ENCODE measurements at regions not wholly inside any gene's neighbourhood (a gene's known extent, or its start where the extent isn't known, plus 50 kb on each side); places are given as distances from the start of the nearest gene placed in this dataset.
A peak's percentile ranks its signal among the peaks of the same experiment; 100 is the strongest.

DNA sequence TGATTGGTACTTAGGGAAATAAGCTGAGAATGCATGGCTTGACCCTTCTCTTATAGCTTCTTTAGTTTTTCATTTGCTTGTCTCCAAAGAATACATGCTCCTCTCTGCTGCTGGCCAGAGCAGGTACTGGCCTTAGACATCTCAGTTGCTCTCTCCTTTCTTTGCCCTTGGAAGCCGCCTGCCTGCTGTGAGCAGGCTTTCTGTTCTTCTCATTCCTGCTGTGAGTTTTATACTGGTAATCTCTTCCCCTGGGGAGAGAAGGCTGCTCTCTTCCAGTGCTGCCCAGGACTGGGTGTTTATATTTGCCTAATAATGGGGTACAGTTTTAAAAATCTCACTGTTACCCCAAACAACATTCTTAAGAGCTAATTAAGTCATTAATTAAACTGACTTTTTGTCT lies 323.5 kb upstream of the LRRC7 start:
- no peak for DNase-seq
- ATAC-seq = no peak

DNA sequence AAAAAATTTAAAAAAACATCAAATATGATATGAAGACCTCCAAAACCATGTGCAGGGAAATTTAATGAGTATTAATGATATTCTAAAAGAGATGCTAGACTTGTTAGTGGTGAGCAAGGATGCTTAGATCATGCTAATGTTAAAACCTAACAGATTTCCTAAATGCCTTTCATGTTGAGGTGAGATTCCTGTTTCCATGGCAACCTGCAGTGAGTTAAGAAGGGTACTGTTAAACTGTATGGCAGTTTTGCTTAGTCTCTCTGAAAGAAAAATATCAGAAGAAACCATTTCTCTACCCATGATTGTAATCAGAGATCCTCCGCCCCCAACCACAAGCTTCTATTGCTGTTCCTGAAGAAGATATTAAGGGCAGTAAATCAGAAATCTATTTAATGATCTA lies 321.6 kb upstream of the LRRC7 start:
- ATAC-seq = no peak
- no peak for DNase-seq

DNA sequence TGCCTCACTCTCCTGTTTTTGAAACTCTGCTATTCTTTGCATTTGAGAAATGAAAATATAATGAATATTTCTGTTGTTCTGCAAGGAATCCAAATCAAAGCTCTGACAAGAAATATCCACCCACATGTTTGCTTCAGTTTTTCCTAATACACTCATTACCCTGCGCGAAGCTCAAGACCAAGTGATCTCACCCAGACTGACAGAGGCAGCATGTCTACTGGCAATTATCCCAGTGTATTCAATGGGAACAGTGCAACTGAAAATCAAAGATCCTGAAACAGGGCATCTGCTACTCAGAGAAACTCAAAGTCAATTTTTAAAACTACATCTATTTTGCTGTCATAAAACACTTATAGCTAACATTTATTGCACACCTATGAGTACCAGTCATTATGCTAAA lies 321.0 kb upstream of the LRRC7 start:
- ATAC-seq = no peak
- no peak for DNase-seq

DNA sequence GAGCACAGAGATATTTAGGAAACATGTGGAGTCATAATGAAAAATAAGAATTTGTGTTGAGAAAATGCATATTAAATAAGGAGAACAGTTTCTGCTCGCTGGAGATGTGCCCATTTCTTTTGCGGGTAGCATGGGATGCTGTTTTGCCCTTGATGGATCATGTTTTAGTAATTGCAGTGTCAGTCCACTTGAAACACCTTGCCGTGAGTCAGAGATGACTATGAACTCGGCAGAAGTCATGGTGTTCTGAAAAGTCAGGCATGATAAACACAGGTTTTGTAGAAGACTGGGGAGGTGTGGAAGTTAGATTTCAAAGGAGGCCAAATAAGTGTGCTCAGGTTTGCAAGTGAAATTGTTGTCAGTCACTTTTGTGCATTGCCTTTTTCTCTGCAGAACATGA lies 315.0 kb upstream of the LRRC7 start:
- no peak for ATAC-seq
- no peak for DNase-seq

DNA sequence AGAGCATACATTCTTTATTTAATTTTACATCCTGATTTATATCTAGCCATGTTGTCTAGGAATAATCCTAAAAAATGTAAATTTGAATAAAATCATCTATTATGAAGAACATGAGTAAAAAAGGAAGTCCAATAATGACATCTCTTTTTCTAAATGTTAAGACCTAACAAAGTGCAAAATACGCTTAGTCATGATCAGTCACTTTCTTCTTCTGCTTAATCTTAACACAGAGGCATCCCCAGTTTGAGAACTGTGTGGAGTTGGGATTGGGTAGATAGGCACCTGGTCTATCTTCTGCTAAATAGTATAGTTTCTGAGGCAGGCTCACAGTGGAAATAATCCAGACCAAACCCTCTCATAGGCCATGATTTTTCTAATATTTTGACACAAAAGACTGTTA lies 311.7 kb upstream of the LRRC7 start:
- ATAC-seq = no peak
- no peak for DNase-seq

DNA sequence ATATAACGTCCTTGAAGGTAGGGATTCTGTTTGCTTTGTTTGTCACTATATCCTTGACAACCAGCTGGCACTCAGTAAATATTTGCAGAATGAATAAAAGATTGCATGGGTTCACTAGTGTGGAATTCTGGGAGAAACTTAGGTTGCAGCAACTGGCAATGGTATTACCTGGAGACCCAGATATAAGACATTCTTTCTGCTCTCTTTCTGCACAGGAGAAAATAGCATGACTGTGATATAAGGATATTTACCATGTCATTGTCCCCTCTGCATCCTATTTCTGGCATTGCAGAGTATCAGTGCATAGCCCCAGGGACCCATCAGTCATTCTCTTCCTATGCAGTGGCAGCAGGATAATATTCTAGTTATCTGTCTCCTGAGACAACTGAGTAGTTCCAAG lies 308.9 kb upstream of the LRRC7 start:
- ATAC-seq = no peak
- no peak for DNase-seq

DNA sequence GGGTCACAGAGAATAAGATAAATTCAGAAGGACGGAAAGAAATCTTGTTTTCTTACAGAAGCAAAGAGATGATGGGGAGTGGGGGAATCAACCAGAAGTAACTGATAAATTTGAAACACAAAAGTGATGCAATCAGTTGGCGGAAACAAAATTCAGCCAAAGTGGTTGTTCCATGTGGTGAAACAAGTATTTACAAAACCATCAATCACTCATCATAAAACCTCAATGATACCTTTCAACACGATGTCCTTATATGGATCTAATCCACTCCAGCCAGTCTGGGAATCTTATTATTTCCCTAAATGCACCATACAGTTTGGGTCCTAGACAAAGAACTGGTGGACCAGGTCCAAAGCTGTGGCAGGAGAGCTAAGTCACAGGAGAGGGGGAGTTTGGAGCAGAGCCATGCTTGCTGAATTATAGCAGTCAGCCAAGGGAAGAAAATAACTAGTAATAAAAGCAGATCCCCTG lies 303.8 kb upstream of the LRRC7 start:
- no peak for DNase-seq
- ATAC-seq = no peak

DNA sequence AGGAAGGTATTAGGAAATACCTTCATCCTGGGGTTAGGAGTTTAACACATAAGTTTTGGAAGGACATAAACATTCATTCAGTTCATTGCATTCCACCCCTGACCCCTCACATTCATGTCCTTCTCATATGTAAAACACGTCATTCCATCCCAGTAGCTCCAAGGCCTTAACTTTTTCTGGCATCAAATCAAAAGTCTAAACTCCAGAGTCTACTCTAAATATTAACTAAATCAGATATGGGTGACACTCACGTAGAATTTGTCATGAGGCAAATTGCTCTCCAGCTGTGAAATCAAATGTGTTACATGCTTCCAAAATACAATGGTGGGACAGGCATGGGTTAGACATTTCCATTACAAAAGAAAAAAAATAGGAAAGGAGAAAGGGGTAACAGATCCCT lies 298.2 kb upstream of the LRRC7 start:
- DNase-seq = no peak
- ATAC-seq = no peak

DNA sequence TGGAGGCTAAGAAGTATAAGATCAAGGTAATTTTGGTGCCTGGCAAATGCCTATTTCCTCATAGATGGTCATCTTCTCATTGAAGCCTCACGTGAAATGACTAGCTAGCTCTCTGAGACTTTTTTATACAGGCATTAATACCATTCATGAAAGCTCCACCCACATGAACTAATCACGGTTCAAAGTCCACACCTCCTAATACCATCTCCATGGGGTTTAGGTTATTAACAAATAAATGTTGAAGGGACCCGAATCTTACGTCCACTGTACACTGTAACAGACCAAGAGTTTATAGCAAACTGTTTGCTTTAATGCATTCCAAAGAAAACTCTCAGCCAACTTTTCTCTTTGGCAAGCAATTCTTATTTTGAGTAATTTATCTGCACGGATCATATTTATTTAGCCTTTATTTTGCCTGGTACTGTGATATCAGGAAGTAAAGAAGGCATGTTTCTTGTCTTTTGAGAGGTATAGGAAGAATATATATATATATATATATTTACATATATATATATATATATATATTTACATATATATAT lies 296.1 kb upstream of the LRRC7 start:
- DNase-seq = no peak
- no peak for ATAC-seq

DNA sequence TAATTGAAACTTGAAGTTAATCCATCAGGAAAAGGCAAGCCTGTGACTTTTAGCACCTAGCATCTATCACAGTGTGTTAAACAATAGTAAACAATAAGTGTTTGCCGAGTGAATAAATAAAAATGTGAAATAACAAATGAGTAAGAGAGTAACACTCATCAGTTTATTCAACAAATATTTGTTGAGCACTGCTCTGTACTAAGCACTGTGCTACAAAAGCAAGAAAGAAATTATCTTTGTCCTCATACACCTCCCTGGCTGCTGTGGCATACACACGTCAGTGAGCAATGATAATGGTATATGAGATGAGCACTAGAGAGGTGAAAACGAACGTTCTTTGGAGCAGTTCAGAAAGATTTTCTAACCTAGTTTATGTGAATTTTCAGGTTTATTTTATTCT lies 295.0 kb upstream of the LRRC7 start:
- DNase-seq = no peak
- no peak for ATAC-seq

DNA sequence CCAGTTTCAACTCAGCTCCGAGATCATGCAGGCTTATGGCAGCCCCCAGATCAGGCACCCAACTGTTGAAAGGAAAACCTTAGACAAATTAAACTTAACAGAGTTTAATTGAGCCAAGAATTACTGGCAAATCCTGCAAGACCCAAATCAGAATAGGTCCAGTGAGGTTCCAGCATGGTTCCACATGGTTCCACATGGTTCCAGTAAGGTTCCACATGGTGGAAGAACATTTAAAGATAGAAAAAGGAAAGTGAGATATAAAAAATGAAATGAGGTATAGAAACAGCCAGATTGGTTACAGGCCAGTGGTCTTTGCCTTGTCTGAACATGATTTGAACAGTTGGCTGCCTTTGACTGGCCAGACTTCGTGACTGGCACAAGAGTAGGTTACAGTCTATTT lies 288.8 kb upstream of the LRRC7 start:
- ATAC-seq (no peak), DNase-seq (no peak)

DNA sequence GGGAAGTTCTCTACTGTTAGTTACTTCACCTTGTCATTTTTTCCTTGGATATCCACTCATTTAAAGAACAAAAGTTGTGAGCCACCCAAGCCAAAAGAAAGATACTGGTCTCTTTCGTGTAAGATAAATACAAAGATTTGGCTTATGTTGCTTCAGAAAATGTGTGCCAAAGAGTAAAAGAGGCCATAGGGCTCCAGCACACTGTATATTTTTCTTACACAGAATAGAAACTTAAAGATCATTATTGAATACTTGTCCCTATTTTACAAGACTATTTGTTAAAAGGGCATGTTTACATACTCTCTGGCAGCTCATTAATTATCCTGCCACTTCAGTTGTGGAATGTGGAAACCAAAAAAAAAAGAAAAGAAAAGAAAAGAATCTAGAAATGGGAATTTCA lies 284.2 kb upstream of the LRRC7 start:
- ATAC-seq = no peak
- no peak for DNase-seq

DNA sequence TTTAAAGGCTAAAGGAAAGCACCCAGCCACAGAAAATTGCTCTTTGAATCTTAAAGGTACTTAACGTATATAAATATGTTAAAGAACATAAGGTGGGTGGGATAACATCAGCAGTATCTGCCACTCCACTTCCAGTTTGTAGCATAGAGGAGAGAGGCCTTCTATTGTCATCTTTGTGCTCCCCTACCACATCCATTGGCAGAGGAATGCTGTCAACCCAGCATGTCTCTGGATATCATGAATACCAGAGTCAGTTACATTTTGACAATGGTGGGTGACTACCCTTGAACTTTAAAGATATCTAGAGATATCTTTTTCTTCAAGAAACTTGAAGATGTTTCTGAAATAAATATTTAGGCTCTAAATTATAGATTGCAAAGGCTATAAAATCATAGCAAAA lies 283.2 kb upstream of the LRRC7 start:
- DNase-seq = no peak
- ATAC-seq = no peak

DNA sequence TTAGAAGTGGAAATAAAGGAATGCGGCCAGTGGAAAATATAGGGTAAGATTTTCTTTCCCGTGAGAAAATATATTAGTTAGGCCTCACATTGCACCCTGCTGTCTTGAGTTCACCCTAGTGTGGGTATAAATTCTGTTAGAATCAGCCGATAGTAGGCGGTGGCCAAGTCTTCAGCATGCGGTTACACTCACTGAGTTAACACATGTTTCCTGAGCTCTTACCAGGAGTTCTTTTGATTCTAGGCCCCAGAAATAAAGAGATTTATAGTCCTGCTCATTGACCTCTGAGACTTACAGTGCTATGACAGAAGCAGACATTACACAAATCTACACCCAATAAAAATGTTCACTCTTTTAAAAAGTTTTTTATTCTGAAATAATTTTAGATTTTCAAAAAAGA lies 279.3 kb upstream of the LRRC7 start:
- ATAC-seq (no peak), DNase-seq (no peak)

DNA sequence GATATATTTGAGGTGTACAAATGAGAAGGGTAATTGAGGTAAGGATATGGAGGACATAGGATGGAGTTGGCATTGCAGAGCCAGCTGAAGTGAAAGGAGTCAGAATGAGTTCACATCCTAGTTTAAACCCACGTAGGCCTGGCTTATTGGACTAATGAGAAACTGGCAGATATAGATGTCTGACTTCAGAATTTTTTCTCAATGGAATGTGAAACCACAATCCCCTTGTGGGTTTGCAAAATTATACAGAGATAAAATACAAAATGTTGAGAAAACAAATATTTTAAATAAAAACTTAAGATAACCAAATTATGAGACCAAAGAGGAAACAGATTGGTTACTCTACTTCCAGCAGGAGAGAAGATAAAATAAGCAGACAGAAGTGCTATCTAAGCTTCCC lies 277.4 kb upstream of the LRRC7 start:
- DNase-seq = no peak
- ATAC-seq = no peak

DNA sequence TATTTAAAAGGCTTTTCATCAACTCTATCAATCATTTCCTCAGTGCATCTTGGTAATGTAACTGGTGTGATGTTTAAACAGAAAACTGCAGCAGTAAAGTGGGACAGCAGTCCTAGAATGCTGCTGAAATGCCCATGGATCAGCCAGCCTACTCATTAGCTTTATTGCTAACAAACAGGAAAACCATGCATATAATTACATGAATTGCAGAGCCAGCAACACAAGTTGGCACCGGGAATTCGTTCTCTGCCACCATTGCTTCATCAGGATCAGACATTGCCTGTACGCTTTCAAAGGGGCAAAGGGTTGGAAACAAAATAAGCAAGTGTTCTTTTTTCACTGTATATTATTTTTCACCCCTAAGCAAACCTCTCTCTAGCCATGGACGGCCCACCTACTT lies 276.2 kb upstream of the LRRC7 start:
- ATAC-seq = no peak
- DNase-seq = no peak

DNA sequence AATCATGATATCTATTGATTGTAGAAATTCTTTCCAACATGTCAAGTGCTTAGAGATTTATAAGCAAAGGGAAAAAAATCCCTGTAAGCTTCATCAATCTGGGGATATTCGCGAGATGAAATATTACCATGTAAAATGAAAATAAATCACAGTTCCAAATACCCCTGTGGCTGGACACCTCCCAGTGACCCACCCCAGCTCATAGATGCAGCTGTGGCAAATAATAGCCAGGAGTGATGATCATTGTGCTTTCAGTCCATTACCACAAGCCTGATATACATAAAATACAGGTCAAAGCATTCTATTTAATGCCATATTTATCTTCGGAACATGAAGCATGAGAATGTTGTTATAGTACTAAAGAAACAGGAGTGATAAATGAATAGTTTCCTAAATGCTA lies 274.9 kb upstream of the LRRC7 start:
- no peak for ATAC-seq
- no peak for DNase-seq

DNA sequence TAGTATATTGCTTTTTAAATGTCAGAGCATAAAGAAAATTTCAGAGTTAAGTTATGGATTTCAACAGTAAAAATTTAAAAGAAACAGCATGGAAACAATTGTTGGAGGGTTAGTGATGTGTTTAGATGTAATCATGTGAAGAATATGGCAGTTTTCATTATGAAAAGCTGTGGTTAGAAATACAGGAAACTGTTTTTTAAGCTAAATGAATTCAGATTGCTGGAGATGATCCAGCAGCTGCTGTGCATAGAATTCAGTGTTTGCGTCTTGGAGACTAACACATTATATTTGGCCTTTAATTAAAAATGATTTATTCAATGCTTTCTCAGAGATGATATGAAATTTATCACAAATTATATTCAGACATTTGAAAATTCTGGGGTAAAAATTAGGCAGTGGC lies 273.6 kb upstream of the LRRC7 start:
- DNase-seq = no peak
- ATAC-seq = no peak

DNA sequence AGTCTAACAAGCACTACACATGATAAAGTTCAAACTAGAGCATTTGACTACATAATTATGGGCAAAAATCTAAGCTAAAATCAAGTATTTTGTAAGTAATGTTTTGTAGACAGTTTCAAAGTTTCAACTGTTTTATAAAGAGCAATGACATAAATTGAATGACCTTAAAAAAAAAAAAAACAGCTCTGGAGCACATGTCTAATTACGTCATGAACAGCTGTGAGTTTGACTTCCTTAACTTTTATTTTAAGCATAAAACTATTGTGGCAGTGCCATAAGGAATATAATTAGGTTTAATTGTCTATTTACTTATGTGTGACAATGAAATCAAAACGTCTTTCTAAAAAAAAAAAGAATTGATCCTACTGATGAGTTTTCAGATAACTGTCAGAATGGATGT lies 272.5 kb upstream of the LRRC7 start:
- ATAC-seq = no peak
- DNase-seq = no peak

DNA sequence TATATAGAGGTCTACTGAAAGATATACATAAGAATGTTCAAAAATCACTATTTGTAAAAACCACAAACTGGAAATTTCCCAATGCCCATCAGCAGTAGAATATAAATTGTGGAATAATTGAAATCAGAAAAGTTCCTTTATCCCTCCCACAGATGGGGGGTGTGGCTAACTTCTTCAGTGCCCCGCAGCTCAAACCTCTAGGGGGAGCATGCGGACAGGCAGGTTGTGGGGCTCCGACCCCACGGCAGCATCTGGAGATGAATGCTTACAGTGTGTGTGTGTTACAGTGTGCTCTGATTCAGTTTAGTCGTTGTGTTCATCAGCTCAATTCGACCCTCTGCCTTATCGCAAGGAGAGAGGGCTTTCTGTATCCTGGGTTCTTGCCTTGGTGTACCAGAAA lies 262.1 kb upstream of the LRRC7 start:
- DNase-seq (no peak), ATAC-seq (no peak)

DNA sequence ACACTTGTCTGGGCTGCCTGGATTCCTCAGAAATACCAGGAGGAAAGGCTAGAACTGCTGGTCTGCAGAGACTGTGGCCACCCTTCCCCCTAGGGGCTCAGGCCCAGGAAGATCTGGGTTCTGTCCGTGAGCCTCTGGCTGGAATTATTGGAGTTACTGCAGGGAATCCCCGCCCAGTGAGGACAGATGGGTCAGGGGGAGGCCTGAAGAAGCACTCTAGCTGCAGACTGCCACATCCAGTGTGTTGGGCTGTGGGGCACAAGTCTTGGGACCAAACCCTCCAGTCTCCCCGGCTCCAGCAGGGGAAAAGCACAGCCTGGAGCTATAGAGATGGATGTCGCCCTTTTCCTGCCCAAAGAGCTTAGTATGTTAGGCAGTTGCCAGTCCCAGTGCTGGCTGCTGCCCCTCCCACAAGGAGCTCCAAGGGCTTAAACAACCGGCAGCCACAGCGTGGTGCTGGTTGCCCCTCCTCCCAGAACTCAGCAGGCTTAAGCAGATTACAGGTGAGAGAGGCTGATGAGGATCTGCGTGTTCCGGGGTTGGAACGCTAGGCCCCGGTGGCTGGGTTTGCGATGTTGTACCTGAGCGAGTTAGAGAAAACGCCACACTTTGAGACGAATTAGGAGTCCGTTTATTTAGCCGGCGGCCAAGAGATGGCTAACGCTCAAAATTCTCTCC lies 255.5 kb upstream of the LRRC7 start:
- ATAC-seq = no peak

DNA sequence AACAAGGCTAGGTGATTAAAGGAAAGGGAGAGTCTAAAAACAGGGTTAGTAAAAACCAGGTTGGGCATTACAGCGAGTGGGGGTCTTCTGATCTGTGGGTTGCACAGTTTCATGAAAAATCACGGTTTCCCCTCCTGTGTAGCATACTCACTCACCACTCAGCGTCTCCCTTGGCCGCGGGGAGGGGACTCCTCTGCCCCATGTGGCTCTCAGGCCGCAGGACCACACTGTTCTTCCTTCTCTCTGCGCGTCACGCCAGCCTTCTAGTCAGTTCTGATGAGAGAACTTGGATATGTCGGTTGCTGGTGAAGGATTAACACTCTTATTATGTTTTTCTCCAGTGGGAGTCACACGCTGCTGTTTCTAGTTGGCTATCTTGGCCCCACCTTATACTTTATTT lies 254.6 kb upstream of the LRRC7 start:
- DNase-seq (no peak), ATAC-seq (no peak)

More for the DNA sequence above, 255.5 kb upstream of the LRRC7 start:
- no peak for DNase-seq

DNA sequence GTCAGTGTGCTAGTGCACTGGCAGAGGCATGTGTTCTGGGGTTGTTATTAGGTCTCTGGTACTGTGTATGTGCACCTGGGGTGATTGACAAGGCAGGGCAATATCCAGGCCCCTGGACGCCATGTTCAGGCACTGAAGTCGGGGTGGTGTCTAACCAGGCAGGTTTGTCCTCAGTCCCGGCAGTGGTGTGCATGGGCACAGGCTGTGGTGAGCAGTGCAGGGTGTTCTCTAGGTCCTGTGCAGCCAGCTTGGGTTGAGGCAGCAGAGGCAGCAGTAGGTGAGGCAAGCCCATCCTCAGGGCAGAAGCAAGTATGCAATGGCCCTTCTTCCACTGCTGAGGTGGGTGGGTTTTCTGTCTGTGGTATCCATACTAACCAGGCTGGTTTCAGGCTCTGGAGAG lies 252.3 kb upstream of the LRRC7 start:
- no peak for DNase-seq

DNA sequence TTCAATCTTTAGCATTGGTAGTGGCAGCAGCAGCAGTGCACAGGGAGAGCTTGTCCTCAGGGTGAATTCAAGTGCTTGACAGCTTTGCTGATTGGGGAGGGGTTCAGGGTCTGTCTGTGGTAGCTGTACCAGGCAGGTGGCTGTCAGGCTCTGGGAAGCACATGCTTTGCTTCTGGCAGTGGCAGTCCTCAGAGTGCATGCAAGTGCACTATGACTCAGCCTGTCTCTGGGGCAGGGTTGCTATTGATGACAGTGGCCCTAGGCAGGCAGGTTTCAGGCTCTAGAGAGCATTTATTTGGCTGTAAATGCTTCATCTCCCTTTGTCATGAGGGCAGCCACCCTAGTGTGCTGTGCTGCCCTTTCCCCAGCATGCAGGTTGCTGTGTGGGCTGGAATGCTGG lies 251.9 kb upstream of the LRRC7 start:
- ATAC-seq (peak; percentile 12), DNase-seq (no peak)

More for the DNA sequence above, 252.3 kb upstream of the LRRC7 start:
- ATAC-seq = no peak

DNA sequence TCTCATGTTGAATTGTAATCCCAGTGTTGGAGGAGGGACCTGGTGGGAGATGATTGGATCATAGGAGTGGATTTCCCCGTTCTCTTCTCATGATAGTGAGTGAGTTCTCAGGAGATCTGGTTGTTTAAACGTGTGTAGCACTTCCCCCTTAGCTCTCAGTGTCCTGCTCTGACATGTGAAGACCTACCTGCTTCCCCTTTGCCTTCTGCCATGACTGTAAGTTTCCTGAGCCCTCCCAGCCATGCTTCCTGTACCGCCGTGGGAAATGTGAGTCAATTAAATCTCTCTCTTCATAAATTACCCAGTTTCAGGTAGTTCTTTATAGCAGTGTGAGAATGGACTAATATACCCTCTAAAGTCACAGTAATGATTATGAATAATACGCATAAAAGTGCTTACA lies 248.4 kb upstream of the LRRC7 start:
- ATAC-seq (no peak), DNase-seq (no peak)

Data from stimulated activated naive CD8-positive, alpha-beta T cell treated with anti-CD3 and anti-CD28 coated beads, Interleukin-15, Interleukin-2, amounts not matched to agents 100 U/mL and 50 U/mL, for 24 hours (primary cell).